SK-N-SH treated with all-trans-retinoic acid at 6 μM for 48 hours (cell line): ENCODE measurements at regions not wholly inside any gene's neighbourhood (a gene's known extent, or its start where the extent isn't known, plus 50 kb on each side); places are given as distances from the start of the nearest gene placed in this dataset.

Experiments used
- ARNTL ChIP-seq: fragments of 450-650 bp; formaldehyde crosslinking; IDR thresholded peaks from 2 replicates; pipeline ENCODE4 v1.5.0; 2020; ENCODE audit warnings: low read depth, mild to moderate bottlenecking, moderate library complexity, borderline replicate concordance
- BACH2 ChIP-seq: fragments of 250-450 bp; sonication (Bioruptor Pico); IDR thresholded peaks from 2 replicates; pipeline ENCODE4 v1.9.0; 2021; ENCODE audit warnings: mild to moderate bottlenecking, borderline replicate concordance
- CSRNP3 ChIP-seq: fragments of 250-450 bp; sonication (Bioruptor Pico); IDR thresholded peaks from 2 replicates; pipeline ENCODE4 v1.5.1; 2021; ENCODE audit warnings: mild to moderate bottlenecking, moderate library complexity
- ESRRG ChIP-seq: fragments of 250-450 bp; sonication (Bioruptor Pico); IDR thresholded peaks from 2 replicates; pipeline ENCODE4 v1.6.1; 2021; ENCODE audit warnings: mild to moderate bottlenecking
- OSR1 ChIP-seq: fragments of 250-450 bp; sonication (Bioruptor Pico); IDR thresholded peaks from 2 replicates; pipeline ENCODE4 v1.8.0; 2022; ENCODE audit warnings: moderate library complexity, mild to moderate bottlenecking, inconsistent platforms
- PATZ1 ChIP-seq: fragments of 250-450 bp; sonication (Bioruptor Pico); IDR thresholded peaks from 2 replicates; pipeline ENCODE4 v1.8.0; 2020; ENCODE audit warnings: mild to moderate bottlenecking, moderate library complexity, borderline replicate concordance
- TCF4 ChIP-seq: fragments of 250-450 bp; sonication (Bioruptor Pico); IDR thresholded peaks from 2 replicates; pipeline ENCODE4 v1.8.0; 2021; ENCODE audit warnings: mild to moderate bottlenecking, moderate library complexity, borderline replicate concordance
- ZC3H10 ChIP-seq: fragments of 250-450 bp; sonication (Bioruptor Pico); IDR thresholded peaks from 2 replicates; pipeline ENCODE4 v1.5.1; 2021; ENCODE audit warnings: mild to moderate bottlenecking, moderate library complexity
- ZFP3 ChIP-seq: fragments of 250-450 bp; sonication (Bioruptor Pico); IDR thresholded peaks from 2 replicates; pipeline ENCODE4 v1.5.0; 2020; ENCODE audit warnings: mild to moderate bottlenecking, moderate library complexity
- ZFP30 ChIP-seq: fragments of 450-650 bp; formaldehyde crosslinking; IDR thresholded peaks from 2 replicates; pipeline ENCODE4 v1.5.0; 2022; ENCODE audit warnings: mild to moderate bottlenecking, moderate library complexity
- ZNF565 ChIP-seq: fragments of 450-650 bp; formaldehyde crosslinking; conservative IDR thresholded peaks from 2 replicates; pipeline ENCODE4 v1.5.0; 2020; ENCODE audit warnings: low read depth, mild to moderate bottlenecking, moderate library complexity
- TF ChIP-seq, protein P1 (sequence below): fragments of 250-450 bp; sonication (Bioruptor Pico); IDR thresholded peaks from 2 replicates; pipeline ENCODE4 v1.8.0; 2021; ENCODE audit warnings: low read depth, mild to moderate bottlenecking, moderate library complexity, borderline replicate concordance

- no peak for TF ChIP-seq ZNF565 (CRISPR knock-in tag)
- no peak for TF ChIP-seq ZC3H10 (CRISPR knock-in tag)
- no peak for TF ChIP-seq ZFP3 (CRISPR knock-in tag)
- TF ChIP-seq PATZ1 = no peak
- no peak for TF ChIP-seq ZFP30
- TF ChIP-seq TCF4 = no peak
- TF ChIP-seq OSR1 (CRISPR knock-in tag) = no peak
- TF ChIP-seq CSRNP3 (CRISPR knock-in tag) = no peak
- TF ChIP-seq ESRRG (CRISPR knock-in tag) = no peak
- TF ChIP-seq, protein P1, sequence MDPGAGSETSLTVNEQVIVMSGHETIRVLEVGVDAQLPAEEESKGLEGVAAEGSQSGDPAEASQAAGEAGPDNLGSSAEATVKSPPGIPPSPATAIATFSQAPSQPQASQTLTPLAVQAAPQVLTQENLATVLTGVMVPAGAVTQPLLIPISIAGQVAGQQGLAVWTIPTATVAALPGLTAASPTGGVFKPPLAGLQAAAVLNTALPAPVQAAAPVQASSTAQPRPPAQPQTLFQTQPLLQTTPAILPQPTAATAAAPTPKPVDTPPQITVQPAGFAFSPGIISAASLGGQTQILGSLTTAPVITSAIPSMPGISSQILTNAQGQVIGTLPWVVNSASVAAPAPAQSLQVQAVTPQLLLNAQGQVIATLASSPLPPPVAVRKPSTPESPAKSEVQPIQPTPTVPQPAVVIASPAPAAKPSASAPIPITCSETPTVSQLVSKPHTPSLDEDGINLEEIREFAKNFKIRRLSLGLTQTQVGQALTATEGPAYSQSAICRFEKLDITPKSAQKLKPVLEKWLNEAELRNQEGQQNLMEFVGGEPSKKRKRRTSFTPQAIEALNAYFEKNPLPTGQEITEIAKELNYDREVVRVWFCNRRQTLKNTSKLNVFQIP (CRISPR knock-in tag) = no peak
- TF ChIP-seq BACH2 (CRISPR knock-in tag) = no peak
- TF ChIP-seq ARNTL (CRISPR knock-in tag) = no peak
These were observed 1664.8 kb downstream of the RPA4 start for GRCh38 chrX:98548519-98548918.
